Pancreas (tissue), 10 donors: ENCODE measurements at regions not wholly inside any gene's neighbourhood (a gene's known extent, or its start where the extent isn't known, plus 50 kb on each side); places are given as distances from the start of the nearest gene placed in this dataset.
"Not testable (repeated sequence)": the region's sequence is repeated elsewhere in the genome, so short reads cannot be mapped to it uniquely, and the experiment has no call there.

Experiments
- ATAC-seq, 4 donors: fragments of 200-7000 bp; cut with Tn5 transposase; one replicate each; pipeline versions ENCODE4 v1.8.0 to v1.9.1; 2020; ENCODE audit warnings: mild to moderate bottlenecking in 4 of 4, moderate library complexity in 4 of 4
- DNase-seq, 6 donors: peaks; one replicate each; pipeline ENCODE4 v3.0.0-alpha.2; 2020
- FAIRE-seq: peaks from 2 replicates; lab custom pipeline; 2012; peaks lifted over from hg19 to GRCh38; lab: Jason Lieb, UNC
- H3K27ac ChIP-seq, 4 donors: fragments of 200-600 bp; sonication (generic); 1 replicate in 3 of 4; 2 replicates in 1 of 4; pipeline versions ENCODE4 v1.5.0 to v1.8.0; 2020
- H3K27me3 ChIP-seq, 4 donors: fragments of 200-600 bp; one replicate each; pipeline ENCODE4 v1.8.0; 2021
- H3K36me3 ChIP-seq, 3 donors: fragments of 200-600 bp; sonication (generic) in 1 of 3; one replicate each; pipeline versions ENCODE4 v1.5.0 to v1.8.0; 2020 to 2021
- H3K4me1 ChIP-seq, 3 donors: fragments of 200-600 bp; one replicate each; pipeline ENCODE4 v1.8.0; 2021
- H3K4me3 ChIP-seq, 4 donors: fragments of 200-600 bp; sonication (generic) in 2 of 4; one replicate each; pipeline versions ENCODE4 v1.5.0 to v1.8.0; 2020 to 2021
- H3K9me3 ChIP-seq, 4 donors: fragments of 200-600 bp; one replicate each; pipeline ENCODE4 v1.8.0; 2021
- CTCF ChIP-seq, 4 donors: fragments of 200-600 bp; sonication (generic) in 3 of 4; IDR thresholded peaks; one replicate each; pipeline versions ENCODE4 v1.5.0 to v1.8.0; 2021; ENCODE audit warnings: antibody characterized with exemption in 4 of 4
- WGBS, 2 donors: extraction: QIAGEN DNeasy Blood & Tissue Kit; methylation state at CpG; one replicate each; pipeline ENCODE4 v1.1.7; 2013; 5-methylcytosine and 5-hydroxymethylcytosine counted together
- intact Hi-C, 3 donors: fragments of 100-400 bp; cut with DNase I; formaldehyde crosslinking; loops; one replicate each; pipeline versions ENCODE4 v1.11.1 to v1.14.2; 2022
- donor health status: healthy with polysubstance abuse.
- donor health status: DM: no; HTN: no; CAD: no; lungs with moderate emphysema.
- donor health status: DM: no; HTN: no; CAD: no.
- donor health status: control.
- donor health status: control.
- donor health status: Bipolar disorder and iron deficiency.
- donor health status: DM: yes; HTN: yes; CAD: no.
- donor health status: DM: no; HTN: no; CAD: no.
- donor health status: DM: no; HTN: no; CAD: no.
- donor health status: DM: yes; HTN: yes; CAD: no.

DNA sequence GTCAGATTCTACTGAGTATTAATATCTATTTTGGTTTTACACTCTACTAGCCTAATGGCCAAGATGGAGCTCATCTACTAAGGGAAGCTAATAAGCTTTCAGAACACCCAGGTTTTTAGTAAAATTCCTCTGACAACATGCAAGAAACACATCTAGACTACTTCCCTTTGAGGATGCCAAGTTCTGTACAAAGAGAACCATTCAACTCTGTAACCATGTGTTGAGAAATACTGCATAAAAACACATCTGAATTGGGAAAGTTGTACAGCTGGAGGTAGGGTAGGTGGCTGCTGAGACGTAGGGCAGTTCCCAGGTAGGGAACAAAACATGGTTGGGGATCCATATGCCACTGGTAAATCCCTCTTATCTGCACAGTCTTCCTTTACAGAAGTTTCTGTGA, 66.2 kb downstream of the SC5D start:
- peak overlapping the region; percentile 37 to 77 (median 56) for H3K27ac ChIP-seq
- 30 to 37% methylated on average over 1 of the region's 1 CpG for WGBS, 2 donors

GRCh38 chr11:121359591-121359990, 67.0 kb downstream of the SC5D start:
- H3K4me3 ChIP-seq: no peak overlapping the region
- no peak for TF ChIP-seq CTCF (IDR thresholded peaks at IDR 0.05)
- no peaks in the 10 kb centered on the region for H3K36me3 ChIP-seq
- no peak for DNase-seq
- H3K27ac ChIP-seq: peak overlapping the region in 2 of 4 donors; percentile 66 to 77
- H3K27me3 ChIP-seq: no peaks in the 10 kb centered on the region
- no peaks in the 10 kb centered on the region for H3K9me3 ChIP-seq
- FAIRE-seq: no peak
- intact Hi-C loops: no loop called here
- H3K4me1 ChIP-seq: peaks cover 0 to 4% (median 3%) of the 10 kb centered on the region in 3 donors
- no peak for ATAC-seq

More for the DNA sequence above, 66.2 kb downstream of the SC5D start:
- no peak for TF ChIP-seq CTCF (IDR thresholded peaks at IDR 0.05)
- FAIRE-seq: no peak
- intact Hi-C loops: no loop called here
- no peak for DNase-seq
- H3K9me3 ChIP-seq: no peaks in the 10 kb centered on the region
- peaks cover 0 to 4% (median 3%) of the 10 kb centered on the region in 3 donors for H3K4me1 ChIP-seq
- peak; percentile 49 to 81 (median 71) for ATAC-seq
- no peaks in the 10 kb centered on the region for H3K27me3 ChIP-seq
- H3K36me3 ChIP-seq: no peaks in the 10 kb centered on the region
- H3K4me3 ChIP-seq: no peak overlapping the region

DNA sequence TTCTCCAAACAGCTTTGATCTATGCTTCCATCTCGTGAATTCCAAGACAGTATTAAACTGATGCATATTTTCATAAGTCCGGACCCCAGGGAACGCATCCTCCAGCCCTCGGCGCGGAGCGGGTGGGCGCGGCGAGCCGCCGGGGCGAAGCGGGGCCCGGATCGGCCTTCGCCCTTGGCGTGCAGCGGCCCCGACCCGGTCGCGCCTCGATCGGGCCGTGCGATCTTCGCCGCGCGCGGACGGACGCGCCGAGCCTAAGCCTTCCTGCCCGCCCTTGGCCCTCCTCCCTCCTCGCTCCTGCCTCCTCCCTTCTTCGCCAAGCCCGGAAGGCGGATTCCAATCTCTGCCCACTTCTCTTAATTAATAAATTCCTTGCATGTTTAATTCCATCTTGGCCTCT, 70.4 kb downstream of the SC5D start:
- ATAC-seq, DNase-seq, H3K27me3 ChIP-seq, H3K4me1 ChIP-seq, intact Hi-C loops, H3K9me3 ChIP-seq, H3K36me3 ChIP-seq, H3K27ac ChIP-seq, H3K4me3 ChIP-seq, FAIRE-seq: not testable (repeated sequence)
- 87 to 89% methylated on average over 33 to 41 of the region's 41 CpGs for WGBS, 2 donors

GRCh38 chr11:121365304-121365703, 72.7 kb downstream of the SC5D start:
- DNase-seq (no peak), ATAC-seq (no peak), FAIRE-seq (no peak)
- H3K27me3 ChIP-seq: no peaks in the 10 kb centered on the region
- no peaks in the 10 kb centered on the region for H3K9me3 ChIP-seq
- no peak for TF ChIP-seq CTCF (IDR thresholded peaks at IDR 0.05)
- H3K4me1 ChIP-seq: no peaks in the 10 kb centered on the region
- no peak overlapping the region for H3K4me3 ChIP-seq
- H3K27ac ChIP-seq: no peak overlapping the region
- 76 to 78% methylated on average over 4 of the region's 4 CpGs for WGBS, 2 donors
- intact Hi-C loops: no loop called here
- no peaks in the 10 kb centered on the region for H3K36me3 ChIP-seq

DNA sequence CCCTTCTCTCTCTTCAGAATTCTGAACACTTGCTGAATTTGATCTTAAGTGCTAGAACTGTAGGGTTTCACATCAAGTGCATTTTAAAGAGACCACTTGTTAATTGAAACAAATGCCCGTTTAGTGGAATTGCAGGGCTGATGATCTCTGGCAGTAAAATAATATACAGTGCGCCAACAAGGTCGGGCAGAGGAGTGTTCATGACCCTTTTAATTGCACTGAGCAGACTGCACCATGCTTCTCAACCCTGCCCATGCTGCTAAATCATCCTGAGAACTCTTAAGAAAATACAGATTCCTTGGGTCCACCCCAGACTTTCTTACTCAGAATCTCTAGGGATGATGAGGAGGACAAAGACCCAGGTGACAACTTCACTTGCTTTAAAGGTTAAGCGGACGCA, 73.5 kb downstream of the SC5D start:
- ATAC-seq (no peak), DNase-seq (no peak), FAIRE-seq (no peak)
- H3K27me3 ChIP-seq: no peaks in the 10 kb centered on the region
- TF ChIP-seq CTCF (IDR thresholded peaks at IDR 0.05): no peak
- 77 to 91% methylated on average over 5 of the region's 5 CpGs for WGBS, 2 donors
- no peak overlapping the region for H3K27ac ChIP-seq
- no peaks in the 10 kb centered on the region for H3K4me1 ChIP-seq
- H3K36me3 ChIP-seq: no peaks in the 10 kb centered on the region
- H3K4me3 ChIP-seq: no peak overlapping the region
- intact Hi-C loops: no loop called here
- no peaks in the 10 kb centered on the region for H3K9me3 ChIP-seq
